NOMO-1 treated with DMSO at 0.1 percent for 48 hours (cell line): ENCODE measurements at regions not wholly inside any gene's neighbourhood (a gene's known extent, or its start where the extent isn't known, plus 50 kb on each side); places are given as distances from the start of the nearest gene placed in this dataset.
"Not testable (repeated sequence)": the region's sequence is repeated elsewhere in the genome, so short reads cannot be mapped to it uniquely, and the experiment has no call there.

Experiments
- DNase-seq: peaks from one replicate; lab custom pipeline; 2025; ENCODE audit not compliant: unreplicated experiment; lab: John Stamatoyannopoulos, UW

GRCh38 chr7:56466607-56467525 is 350.6 kb upstream of the NUPR2 start:
- DNase-seq = not testable (repeated sequence)

GRCh38 chr7:56449762-56450161 is 333.5 kb upstream of the NUPR2 start:
- no peak for DNase-seq

GRCh38 chr7:56447864-56448693 is 331.9 kb upstream of the NUPR2 start:
- DNase-seq = no peak

- DNase-seq = not testable (repeated sequence)
These were observed 304.3 kb upstream of the NUPR2 start for GRCh38 chr7:56420528-56420927.

- no peak for DNase-seq
These were observed 259.0 kb upstream of the NUPR2 start for GRCh38 chr7:56375173-56375572.

- not testable (repeated sequence) for DNase-seq
These were observed 258.4 kb upstream of the NUPR2 start for GRCh38 chr7:56374666-56375065.

GRCh38 chr7:56373314-56373713 is 257.1 kb upstream of the NUPR2 start:
- DNase-seq = not testable (repeated sequence)

- DNase-seq = not testable (repeated sequence)
These were observed 255.6 kb upstream of the NUPR2 start for GRCh38 chr7:56371792-56372191.

- DNase-seq = not testable (repeated sequence)
These were observed 254.1 kb upstream of the NUPR2 start for GRCh38 chr7:56370208-56370872.

GRCh38 chr7:56367914-56368313 is 251.7 kb upstream of the NUPR2 start:
- not testable (repeated sequence) for DNase-seq

- not testable (repeated sequence) for DNase-seq
These were observed 251.2 kb upstream of the NUPR2 start for GRCh38 chr7:56367411-56367810.

GRCh38 chr7:56366701-56367100 is 250.5 kb upstream of the NUPR2 start:
- DNase-seq = not testable (repeated sequence)

GRCh38 chr7:56352576-56352975 is 236.4 kb upstream of the NUPR2 start:
- DNase-seq = not testable (repeated sequence)

- DNase-seq = not testable (repeated sequence)
These were observed 235.0 kb upstream of the NUPR2 start for GRCh38 chr7:56351181-56351580.

- DNase-seq = not testable (repeated sequence)
These were observed 232.1 kb upstream of the NUPR2 start for GRCh38 chr7:56348311-56348710.

- DNase-seq = not testable (repeated sequence)
These were observed 212.1 kb upstream of the NUPR2 start for GRCh38 chr7:56328327-56328726.

GRCh38 chr7:56290548-56290947 is 174.3 kb upstream of the NUPR2 start:
- no peak for DNase-seq

GRCh38 chr7:56287429-56288138 is 171.4 kb upstream of the NUPR2 start:
- no peak for DNase-seq

GRCh38 chr7:56256108-56256507 is 139.9 kb upstream of the NUPR2 start:
- no peak for DNase-seq

GRCh38 chr7:56250135-56250534 is 133.9 kb upstream of the NUPR2 start:
- DNase-seq = no peak

GRCh38 chr7:56229631-56230030 is 113.4 kb upstream of the NUPR2 start:
- no peak for DNase-seq
